DMS79 (cell line): ENCODE measurements at regions not wholly inside any gene's neighbourhood (a gene's known extent, or its start where the extent isn't known, plus 50 kb on each side); places are given as distances from the start of the nearest gene placed in this dataset.

ENCODE experiments used
- DNase-seq: peaks from one replicate; lab custom pipeline; 2025; lab: John Stamatoyannopoulos, UW

- no peak for DNase-seq
These were observed 1153.2 kb downstream of the BCL11B start for GRCh38 chr14:98118749-98119148.

DNA sequence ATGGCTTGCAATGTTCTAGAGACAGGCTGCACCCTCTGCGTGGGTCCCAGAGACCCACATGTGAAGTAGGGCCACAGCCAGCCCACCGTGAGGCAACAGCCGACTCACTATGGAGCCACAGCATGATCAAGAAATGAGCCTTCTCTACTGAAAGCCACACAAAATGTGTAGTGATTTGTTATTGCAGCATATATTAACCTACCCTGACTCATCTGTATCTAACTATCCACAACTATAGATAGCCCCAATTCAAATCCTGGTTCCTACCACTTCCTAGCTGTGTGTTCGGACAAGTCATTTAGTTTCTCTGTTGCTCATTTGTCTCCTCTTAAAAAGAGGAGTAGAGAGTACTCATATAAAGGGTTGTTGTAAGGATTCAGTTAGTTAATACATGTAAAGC, 1152.3 kb downstream of the BCL11B start:
- DNase-seq: no peak

DNA sequence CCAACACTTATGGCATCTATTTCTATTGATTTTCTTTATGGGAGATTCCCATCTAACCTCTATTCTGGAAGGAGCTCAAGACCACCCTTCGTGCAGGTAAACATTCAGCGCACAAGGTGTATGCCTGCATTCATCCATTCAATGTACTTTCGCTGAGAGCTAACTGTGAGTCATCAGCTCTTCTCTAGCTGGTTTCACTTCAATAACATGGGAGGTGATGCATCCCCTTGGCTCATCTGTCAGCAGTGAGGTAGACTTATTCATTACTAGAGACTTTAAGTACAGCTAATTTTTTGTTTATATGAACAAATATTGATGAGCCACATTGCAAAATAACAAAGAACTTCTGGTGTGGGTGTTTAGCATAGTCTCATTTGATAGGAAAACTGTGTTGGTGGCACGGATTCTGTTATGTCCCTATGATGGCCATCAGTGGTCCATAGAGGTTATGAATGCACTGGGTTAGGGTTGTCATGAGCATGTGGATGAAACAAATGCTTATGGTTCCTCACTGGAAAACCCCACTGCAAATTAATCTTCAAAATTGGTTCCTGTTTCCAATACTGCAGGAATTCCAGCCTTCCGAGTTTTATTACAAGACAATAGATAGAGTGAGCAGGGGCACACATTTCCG, 1151.0 kb downstream of the BCL11B start:
- peak; percentile 78 for DNase-seq

- DNase-seq: no peak
These were observed 1149.5 kb downstream of the BCL11B start for GRCh38 chr14:98122527-98122926.

DNA sequence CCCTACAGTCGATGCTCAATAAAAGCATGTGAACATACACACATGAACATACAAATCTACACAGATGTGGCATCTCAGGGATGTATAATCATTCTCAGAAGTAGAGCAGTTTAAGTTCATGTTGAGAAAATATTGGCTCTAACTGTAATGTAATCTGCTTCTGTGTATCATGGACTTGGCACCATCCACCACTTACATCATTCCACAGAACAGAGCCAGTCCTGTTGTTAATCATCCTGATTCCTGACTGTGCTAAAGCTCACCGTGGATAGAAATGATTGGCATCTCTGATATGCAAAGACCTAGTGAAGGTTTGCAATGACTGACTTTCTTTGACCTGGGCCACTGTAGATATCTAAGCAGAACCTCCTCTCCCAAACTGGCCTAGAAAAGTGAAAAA, 1141.3 kb downstream of the BCL11B start:
- DNase-seq: no peak

GRCh38 chr14:98131406-98131805, 1140.6 kb downstream of the BCL11B start:
- no peak for DNase-seq

DNA sequence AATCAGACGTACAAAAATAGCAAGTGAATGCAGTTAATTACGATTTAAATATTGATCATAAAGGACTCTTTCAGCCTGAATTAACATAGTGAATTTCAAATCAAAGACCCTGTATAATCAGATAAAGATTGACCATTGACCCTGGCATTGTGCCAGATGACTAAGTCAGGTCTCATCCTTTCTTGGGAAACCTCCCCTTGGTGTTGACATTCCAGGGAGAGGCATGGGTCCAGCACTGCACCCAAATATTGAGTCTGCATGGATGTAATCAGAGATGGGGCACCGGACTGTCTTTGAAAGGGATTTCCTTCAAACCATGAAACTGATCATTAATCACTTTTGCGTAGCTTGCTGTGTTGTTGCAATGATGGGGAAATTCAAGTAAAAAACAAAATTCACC, 1138.2 kb downstream of the BCL11B start:
- no peak for DNase-seq

DNA sequence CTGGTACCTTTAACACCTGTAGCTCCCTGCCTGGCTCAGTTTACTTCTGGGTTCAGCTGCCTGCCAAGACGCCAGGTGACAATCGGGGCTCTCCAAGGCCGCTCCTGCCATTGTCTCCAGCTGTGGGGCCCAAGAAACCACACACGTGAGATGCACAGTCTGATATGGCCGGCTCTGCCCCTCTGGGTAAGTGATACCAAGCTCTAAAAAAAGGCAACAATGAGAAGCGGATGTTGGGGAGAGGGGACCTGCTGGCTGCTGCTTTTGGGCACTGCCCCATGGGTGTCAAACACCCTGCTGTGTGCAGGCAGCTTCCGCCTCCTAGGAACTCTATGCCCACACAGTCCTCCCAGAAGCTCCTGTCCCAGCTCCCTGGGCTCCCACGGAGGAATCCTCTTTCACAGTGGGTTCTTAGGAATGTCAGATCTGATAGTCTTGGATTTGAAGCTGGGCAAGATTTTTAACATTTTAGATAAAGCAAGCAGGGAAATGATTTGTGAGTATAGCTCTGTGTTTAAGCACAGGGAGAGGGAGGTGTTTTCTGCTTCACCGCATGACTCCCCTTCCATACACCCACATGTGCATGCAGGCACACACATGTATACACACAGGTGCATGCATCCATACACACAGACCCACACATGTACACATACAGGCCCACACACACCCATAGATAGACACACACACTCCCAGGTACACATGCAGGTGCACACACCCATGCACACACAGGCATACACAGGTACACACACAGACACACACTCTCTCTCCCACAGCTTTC, 1135.8 kb downstream of the BCL11B start:
- DNase-seq: no peak

- no peak for DNase-seq
These were observed 1134.6 kb downstream of the BCL11B start for GRCh38 chr14:98137131-98138025.

DNA sequence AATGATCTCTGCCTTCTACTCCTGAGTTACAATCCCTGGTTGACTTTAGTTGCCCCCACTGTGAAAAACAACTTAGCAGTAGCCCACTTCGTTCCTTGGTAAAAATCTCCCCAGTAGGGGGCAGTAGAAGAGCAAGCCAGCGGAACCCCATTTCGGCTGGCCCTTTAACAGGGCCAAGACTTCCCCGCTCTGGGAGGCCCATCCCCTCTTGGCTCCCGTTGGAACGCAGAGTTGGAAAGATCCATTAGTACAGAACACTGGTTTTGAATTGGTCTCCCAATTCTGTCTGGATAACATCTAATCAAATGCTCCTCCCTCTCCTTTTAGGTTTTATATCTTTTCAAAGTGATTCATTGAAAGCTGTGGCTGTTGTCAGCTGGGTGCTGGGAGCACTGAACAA, 1133.3 kb downstream of the BCL11B start:
- no peak for DNase-seq

- DNase-seq: no peak
These were observed 1131.0 kb downstream of the BCL11B start for GRCh38 chr14:98140862-98141530.

- no peak for DNase-seq
These were observed 1128.4 kb downstream of the BCL11B start for GRCh38 chr14:98143566-98143965.

GRCh38 chr14:98144964-98145363, 1127.0 kb downstream of the BCL11B start:
- DNase-seq: no peak

GRCh38 chr14:98146416-98146815, 1125.6 kb downstream of the BCL11B start:
- DNase-seq: no peak

DNA sequence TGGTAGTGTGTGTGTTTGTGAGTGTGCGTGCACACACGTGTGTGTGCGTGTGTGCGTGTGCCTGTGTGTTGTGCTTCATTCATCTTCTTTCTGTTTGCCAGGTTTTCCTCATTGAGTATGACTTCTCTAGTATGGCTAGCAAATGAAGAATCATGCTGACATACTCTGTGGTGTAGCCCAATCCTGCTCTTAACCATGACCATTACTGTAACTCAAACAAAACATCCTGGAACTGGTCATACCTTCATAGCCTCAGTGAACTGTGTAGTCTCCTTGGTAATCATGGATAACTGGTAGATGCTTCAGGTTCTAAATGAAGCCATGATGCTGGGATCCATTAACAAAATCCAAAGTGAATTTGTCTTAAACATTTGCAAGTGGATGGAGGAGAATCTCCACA, 1117.7 kb downstream of the BCL11B start:
- DNase-seq: no peak

DNA sequence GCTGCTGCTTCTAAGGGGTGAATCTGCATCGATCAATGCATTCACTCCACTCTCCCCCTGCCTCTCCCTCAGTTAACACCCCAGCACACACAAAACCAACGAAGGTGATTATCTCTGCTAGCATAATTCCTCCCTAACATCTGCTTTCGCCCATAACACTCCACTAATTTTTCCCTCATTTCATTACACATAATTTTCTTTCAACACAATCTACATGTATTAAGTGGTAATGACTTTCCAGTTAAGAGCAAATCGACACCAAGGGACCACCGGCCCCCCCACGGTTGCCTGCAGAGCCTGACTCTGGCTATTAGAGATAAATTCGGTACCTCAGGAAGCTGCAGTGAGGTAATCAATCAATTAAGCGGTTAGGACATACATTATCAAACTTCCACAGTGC, 1115.6 kb downstream of the BCL11B start:
- DNase-seq: no peak

DNA sequence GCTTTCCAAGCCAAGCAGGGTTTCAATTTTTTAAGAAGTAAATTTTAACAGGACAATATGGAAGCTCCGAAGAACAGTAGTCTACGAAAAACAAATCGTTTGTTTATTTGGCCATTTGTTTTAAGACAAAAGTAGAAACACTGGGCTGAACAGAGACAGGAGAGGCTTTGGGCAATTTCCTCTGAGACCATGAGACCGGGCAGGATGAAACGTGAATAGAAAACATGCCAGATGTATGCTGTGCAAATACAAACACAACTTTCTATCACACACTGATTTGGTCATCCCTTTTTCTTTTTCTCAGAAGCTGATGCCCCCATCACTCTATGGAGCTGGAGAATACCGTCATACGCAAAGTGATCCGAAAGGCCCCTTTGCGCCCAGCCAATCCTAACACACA, 1111.1 kb downstream of the BCL11B start:
- no peak for DNase-seq

- no peak for DNase-seq
These were observed 1110.6 kb downstream of the BCL11B start for GRCh38 chr14:98161356-98161755.

DNA sequence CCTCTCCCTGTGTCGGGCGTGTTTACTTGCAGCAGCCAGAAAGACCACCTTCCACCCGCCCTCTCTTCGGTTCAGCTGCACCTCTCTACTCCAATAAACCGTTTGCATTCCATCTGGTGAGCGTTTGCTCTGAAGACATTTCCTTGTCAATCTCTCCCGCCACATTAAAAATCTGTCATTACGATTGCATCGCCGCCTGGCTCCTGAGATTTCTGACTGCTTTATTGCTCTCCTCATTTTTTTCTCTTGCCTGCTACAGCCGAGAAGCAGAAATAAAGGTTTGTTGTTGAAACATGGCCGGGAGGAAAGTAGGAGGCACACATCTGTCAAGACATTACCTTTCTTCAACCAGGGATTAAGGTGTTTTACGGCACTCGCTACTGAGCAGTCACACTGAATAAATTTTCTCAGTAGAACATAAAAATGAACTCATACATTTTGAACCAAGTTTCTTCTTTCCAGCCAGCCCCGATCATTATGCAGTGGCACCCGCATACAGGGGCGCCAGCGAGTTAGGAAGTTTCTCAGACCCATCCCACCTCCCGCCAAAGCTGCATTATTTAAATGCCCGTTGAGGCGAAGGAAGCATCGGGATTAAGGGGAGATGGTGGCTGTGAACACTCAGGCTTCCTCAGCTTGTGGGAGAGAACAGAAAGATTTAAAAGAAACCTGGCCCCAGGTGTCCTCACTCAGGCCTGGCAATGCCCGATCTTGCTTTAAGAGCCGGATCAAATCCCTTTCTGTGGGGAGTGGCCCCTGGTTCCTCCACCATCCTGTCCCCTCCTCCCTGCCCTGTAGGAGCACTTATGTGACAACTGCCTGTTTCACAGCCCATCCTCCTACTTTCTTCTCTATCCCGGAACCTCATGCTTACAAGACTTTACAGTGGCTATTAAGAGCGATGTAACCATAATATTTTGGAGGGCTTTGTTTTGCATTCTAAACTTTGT, 1108.9 kb downstream of the BCL11B start:
- DNase-seq: no peak

GRCh38 chr14:98163873-98164272, 1108.1 kb downstream of the BCL11B start:
- no peak for DNase-seq

DNA sequence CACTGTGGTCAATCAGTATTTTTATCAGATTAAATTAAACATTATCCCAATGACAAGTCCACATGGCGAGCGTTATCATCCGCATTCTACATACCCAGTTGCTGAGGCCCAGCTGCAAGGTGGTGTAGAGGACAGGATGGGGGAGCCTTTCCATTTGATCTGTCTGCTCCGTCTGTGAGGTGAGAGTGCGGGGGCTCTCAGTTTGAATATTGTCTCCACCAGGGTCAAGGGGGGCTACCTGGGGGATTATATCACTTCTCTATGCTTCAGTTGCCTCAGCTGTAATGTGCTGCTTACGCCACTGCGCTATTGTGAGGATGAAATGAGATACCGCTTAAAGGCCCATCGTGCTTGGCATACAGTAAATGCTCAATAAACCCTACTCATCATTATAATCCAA, 1106.0 kb downstream of the BCL11B start:
- DNase-seq: no peak
